DOHH2 (cell line): ENCODE measurements at regions not wholly inside any gene's neighbourhood (a gene's known extent, or its start where the extent isn't known, plus 50 kb on each side); places are given as distances from the start of the nearest gene placed in this dataset.

Source experiments
- CTCF ChIP-seq: fragments of 200-600 bp; sonication (generic); IDR thresholded peaks from one replicate; pipeline ENCODE4 v1.5.1; 2014; ENCODE audit warnings: antibody characterized with exemption, mild to moderate bottlenecking, low read depth, low read length; ENCODE audit not compliant: poor library complexity, severe bottlenecking
- EZH2phosphoT487 ChIP-seq: fragments of 200-600 bp; sonication (generic); IDR thresholded peaks from 2 replicates; pipeline ENCODE4 v1.6.1; 2017; ENCODE audit warnings: borderline replicate concordance, mild to moderate bottlenecking, antibody characterized with exemption, low read length, moderate library complexity, mixed read lengths

GRCh38 chr2:166750624-166751023 lies 137.7 kb upstream of the XIRP2 start:
- TF ChIP-seq CTCF (no peak), EZH2phosphoT487 (no peak)
